K562 (cell line): ENCODE measurements at regions not wholly inside any gene's neighbourhood (a gene's known extent, or its start where the extent isn't known, plus 50 kb on each side); places are given as distances from the start of the nearest gene placed in this dataset.

Experiments used
- ATAC-seq: fragments of 200-7000 bp; cut with Tn5 transposase; 3 replicates; pipeline ENCODE4 v1.9.1; 2020; ENCODE audit warnings: moderate library complexity
- BruUV-seq: library from RNA; stranded (reverse); fragments of 400-500 nt; replicated peaks from 2 replicates; lab custom pipeline; 2021; lab: Mats Ljungman, UMichigan
- CTCF ChIA-PET: fragments of 300-600 bp; formaldehyde crosslinking; extraction: SDS; loops from one replicate; lab custom pipeline; 2021; ENCODE audit warnings: low intra/inter-chr PET ratio; lab: Yijun Ruan, JAX
- POLR2A ChIA-PET: fragments of 300-600, 350-650 bp; sonication (Branson Sonifier 250); formaldehyde crosslinking; extraction: SDS; loops from one replicate; lab custom pipeline; 2021; ENCODE audit warnings: antibody characterized with exemption, inconsistent platforms; lab: Yijun Ruan, JAX
- DNase-seq, 4 experiments: peaks; one replicate each; pipeline versions ENCODE4 v3.0.0 to v3.0.0-alpha.2; 2011 to 2018; ENCODE audit warnings: low spot score in 3 of 4, mixed read lengths in 3 of 4; ENCODE audit errors: extremely low read depth in 1 of 4
- FAIRE-seq: peaks from 2 replicates; lab custom pipeline; 2011; peaks lifted over from hg19 to GRCh38; lab: Jason Lieb, UNC
- H2AFZ ChIP-seq: 2 replicates; pipeline ENCODE4 v1.6.0; 2011; ENCODE audit warnings: low read depth, low read length, control low read depth, inconsistent platforms
- H3K27ac ChIP-seq: fragments of 200-600 bp; 3 replicates; pipeline ENCODE4 v1.8.0; 2011; ENCODE audit warnings: low read depth, mild to moderate bottlenecking, control low read depth, inconsistent platforms, low read length, moderate library complexity, mixed read lengths; ENCODE audit errors: extremely low read depth
- H3K27me3 ChIP-seq, 2 experiments: fragments of 300-600 bp in 1 of 2; 2 replicates in 1 of 2; 3 replicates in 1 of 2; pipeline versions ENCODE4 v1.6.0 to v1.8.0; 2011; ENCODE audit warnings: inconsistent platforms in 2 of 2, low read length in 2 of 2, mild to moderate bottlenecking in 1 of 2, mixed read lengths in 1 of 2, moderate library complexity in 1 of 2; ENCODE audit not compliant: control insufficient read depth in 2 of 2, insufficient read depth in 2 of 2
- H3K36me3 ChIP-seq: fragments of 300-600 bp; 3 replicates; pipeline ENCODE4 v1.8.0; 2011; ENCODE audit warnings: mild to moderate bottlenecking, low read length, inconsistent platforms; ENCODE audit not compliant: control insufficient read depth, insufficient read depth
- H3K4me1 ChIP-seq, 2 experiments: fragments of 200-600 bp in 1 of 2; replicated peaks in 1 of 2; 2 replicates in 1 of 2; 3 replicates in 1 of 2; pipeline versions ENCODE4 v1.5.1 to v1.8.0; 2011; ENCODE audit warnings: inconsistent platforms in 2 of 2, low read length in 2 of 2, mild to moderate bottlenecking in 1 of 2, mixed read lengths in 1 of 2, moderate library complexity in 1 of 2; ENCODE audit not compliant: control insufficient read depth in 2 of 2, insufficient read depth in 2 of 2
- H3K4me2 ChIP-seq: 2 replicates; pipeline ENCODE4 v1.6.1; 2011; ENCODE audit warnings: low read length, control low read depth, inconsistent platforms, mixed read lengths; ENCODE audit not compliant: insufficient read depth
- H3K4me3 ChIP-seq: fragments of 200-600 bp; sonication (generic), shearing (Covaris generic); 2 replicates; pipeline ENCODE4 v1.5.1; 2016; ENCODE audit warnings: control low read depth, inconsistent platforms
- H3K79me2 ChIP-seq: fragments of 200-600 bp; 3 replicates; pipeline ENCODE4 v1.8.0; 2011; ENCODE audit warnings: low read length, inconsistent platforms; ENCODE audit not compliant: control insufficient read depth, insufficient read depth
- H3K9ac ChIP-seq, 2 experiments: 2 replicates each; pipeline versions ENCODE4 v1.6.0 to v1.6.1; 2011; ENCODE audit warnings: low read depth in 2 of 2, low read length in 2 of 2, control low read depth in 1 of 2, inconsistent platforms in 1 of 2, mild to moderate bottlenecking in 1 of 2, mixed read lengths in 1 of 2; ENCODE audit not compliant: insufficient read depth in 1 of 2
- H3K9me1 ChIP-seq: one replicate; pipeline ENCODE4 v1.6.0; 2011; ENCODE audit warnings: inconsistent platforms, mild to moderate bottlenecking, low read length, moderate library complexity; ENCODE audit not compliant: control insufficient read depth, insufficient read depth
- H3K9me3 ChIP-seq: replicated peaks from 2 replicates; pipeline ENCODE4 v1.5.1; 2011; ENCODE audit warnings: low read depth, low read length, inconsistent platforms; ENCODE audit not compliant: control insufficient read depth, insufficient read depth
- H4K20me1 ChIP-seq: replicated peaks from 2 replicates; pipeline ENCODE4 v1.6.1; 2011; ENCODE audit warnings: low read length, inconsistent platforms, mixed read lengths; ENCODE audit not compliant: control insufficient read depth, insufficient read depth
- AFF4 ChIP-seq: sonication (generic); formaldehyde crosslinking; IDR thresholded peaks from 2 replicates; pipeline ENCODE4 v1.8.0; 2023; ENCODE audit warnings: mild to moderate bottlenecking, missing genetic modification reagents
- C11orf30 ChIP-seq: fragments of 450-650 bp; IDR thresholded peaks from 2 replicates; pipeline ENCODE4 v1.6.1; 2016; ENCODE audit warnings: low read depth, mild to moderate bottlenecking
- EP400 ChIP-seq: fragments of 450-650 bp; IDR thresholded peaks from 2 replicates; pipeline ENCODE4 v1.6.1; 2017; ENCODE audit warnings: antibody characterized with exemption, mild to moderate bottlenecking, moderate library complexity
- SIN3A ChIP-seq, 2 experiments: fragments of 150-350 bp in 1 of 2; IDR thresholded peaks; 2 replicates each; pipeline ENCODE4 v1.6.1; 2011 to 2016; ENCODE audit warnings: borderline replicate concordance in 2 of 2, low read depth in 2 of 2, low read length in 2 of 2, mild to moderate bottlenecking in 2 of 2, moderate library complexity in 2 of 2; ENCODE audit not compliant: control insufficient read depth in 1 of 2
- SMARCC2 ChIP-seq: fragments of 450-650 bp; IDR thresholded peaks from 2 replicates; pipeline ENCODE4 v1.6.1; 2017; ENCODE audit warnings: antibody characterized with exemption, moderate library complexity, mild to moderate bottlenecking, low read depth
- TFE3 ChIP-seq: fragments of 450-650 bp; formaldehyde crosslinking; IDR thresholded peaks from 2 replicates; pipeline ENCODE4 v1.4.0; 2020; ENCODE audit warnings: mild to moderate bottlenecking, mixed read lengths
- U2AF2 ChIP-seq: fragments of 200-400 bp; formaldehyde crosslinking; optimal IDR thresholded peaks from 2 replicates; pipeline ENCODE3; 2017; ENCODE audit warnings: low read depth, mild to moderate bottlenecking, low read length
- ZBTB49 ChIP-seq: sonication (generic); formaldehyde crosslinking; IDR thresholded peaks from 2 replicates; pipeline ENCODE4 v1.8.0; 2022; ENCODE audit warnings: missing genetic modification reagents, mild to moderate bottlenecking, borderline replicate concordance
- ZFPM2 ChIP-seq: fragments of 250-450 bp; sonication (Bioruptor Pico); IDR thresholded peaks from 2 replicates; pipeline ENCODE4 v1.5.1; 2022; ENCODE audit warnings: mild to moderate bottlenecking
- ZNF398 ChIP-seq: fragments of 250-450 bp; sonication (Bioruptor Pico); IDR thresholded peaks from 2 replicates; pipeline ENCODE4 v1.8.0; 2021; ENCODE audit warnings: moderate library complexity, mild to moderate bottlenecking, inconsistent platforms
- ZNF436 ChIP-seq: fragments of 250-450, 450-650 bp; sonication (Bioruptor Pico); formaldehyde crosslinking; IDR thresholded peaks from 2 replicates; pipeline ENCODE4 v1.7.0; 2020; ENCODE audit warnings: mild to moderate bottlenecking
- ZNF551 ChIP-seq: fragments of 250-450 bp; sonication (Bioruptor Pico); IDR thresholded peaks from 2 replicates; pipeline ENCODE4 v1.5.0; 2021; ENCODE audit warnings: mild to moderate bottlenecking, moderate library complexity
- WGBS: fragments of 100-300 bp; shearing (Covaris generic); methylation state at CpG from one replicate; pipeline ENCODE4 v1.1.6; 2016; ENCODE audit warnings: low coverage, mixed read lengths; ENCODE audit not compliant: insufficient coverage; ENCODE audit errors: missing lambda C conversion rate; 5-methylcytosine and 5-hydroxymethylcytosine counted together
- in situ Hi-C: fragments of 300-500 bp; cut with MboI; formaldehyde crosslinking; loops from 4 replicates; pipeline ENCODE4 v1.15.0; 2018; ENCODE audit warnings: inconsistent platforms, mixed read lengths
- intact Hi-C: fragments of 100-400 bp; cut with micrococcal nuclease; formaldehyde crosslinking; loops from 2 replicates; pipeline ENCODE4 v1.14.2; 2022

GRCh38 chr6:144757299-144757698 lies 472.2 kb downstream of the UTRN start:
- no peak overlapping the region for H3K4me2 ChIP-seq
- H3K9me1 ChIP-seq, result no peaks in the 10 kb centered on the region
- no peaks in the 10 kb centered on the region for H3K36me3 ChIP-seq
- in situ Hi-C loops, result no loop called here
- intact Hi-C loops, result no loop called here
- DNase-seq (no peak), FAIRE-seq (no peak), ATAC-seq (no peak)
- H3K27me3 ChIP-seq, result no peaks in the 10 kb centered on the region
- BruUV-seq, result no TSS peak
- ChIA-PET CTCF (no interaction called here), POLR2A (no interaction called here)
- no peaks in the 10 kb centered on the region for H3K4me1 ChIP-seq
- no peak overlapping the region for H3K9ac ChIP-seq
- H3K27ac ChIP-seq, result no peak overlapping the region
- no peaks in the 10 kb centered on the region for H3K9me3 ChIP-seq
- WGBS, result 22% methylated on average over 3 of the region's 3 CpGs
- H4K20me1 ChIP-seq, result no peaks in the 10 kb centered on the region
- H3K4me3 ChIP-seq, result no peak overlapping the region
- no peak overlapping the region for H2AFZ ChIP-seq
- H3K79me2 ChIP-seq, result no peaks in the 10 kb centered on the region
- TF ChIP-seq EP400 (no peak), ZNF398 (CRISPR knock-in tag) (no peak), ZNF436 (CRISPR knock-in tag) (no peak), SMARCC2 (no peak), C11orf30 (no peak), ZBTB49 (CRISPR knock-in tag) (no peak), SIN3A (IDR thresholded peaks at IDR 0.05; ENCODE audit: borderline replicate concordance in 2 of 2, control insufficient read depth in 1 of 2, low read depth in 2 of 2, low read length in 2 of 2) (no peak), AFF4 (no peak), ZNF551 (CRISPR knock-in tag) (no peak), TFE3 (no peak), U2AF2 (no peak), ZFPM2 (CRISPR knock-in tag) (no peak)
